NCI-H1436 treated with DMSO at 0.1 percent for 48 hours (cell line): ENCODE measurements at regions not wholly inside any gene's neighbourhood (a gene's known extent, or its start where the extent isn't known, plus 50 kb on each side); places are given as distances from the start of the nearest gene placed in this dataset.
"Not testable (repeated sequence)": the region's sequence is repeated elsewhere in the genome, so short reads cannot be mapped to it uniquely, and the experiment has no call there.

Experiments used
- DNase-seq: peaks from one replicate; lab custom pipeline; 2025; lab: John Stamatoyannopoulos, UW

DNA sequence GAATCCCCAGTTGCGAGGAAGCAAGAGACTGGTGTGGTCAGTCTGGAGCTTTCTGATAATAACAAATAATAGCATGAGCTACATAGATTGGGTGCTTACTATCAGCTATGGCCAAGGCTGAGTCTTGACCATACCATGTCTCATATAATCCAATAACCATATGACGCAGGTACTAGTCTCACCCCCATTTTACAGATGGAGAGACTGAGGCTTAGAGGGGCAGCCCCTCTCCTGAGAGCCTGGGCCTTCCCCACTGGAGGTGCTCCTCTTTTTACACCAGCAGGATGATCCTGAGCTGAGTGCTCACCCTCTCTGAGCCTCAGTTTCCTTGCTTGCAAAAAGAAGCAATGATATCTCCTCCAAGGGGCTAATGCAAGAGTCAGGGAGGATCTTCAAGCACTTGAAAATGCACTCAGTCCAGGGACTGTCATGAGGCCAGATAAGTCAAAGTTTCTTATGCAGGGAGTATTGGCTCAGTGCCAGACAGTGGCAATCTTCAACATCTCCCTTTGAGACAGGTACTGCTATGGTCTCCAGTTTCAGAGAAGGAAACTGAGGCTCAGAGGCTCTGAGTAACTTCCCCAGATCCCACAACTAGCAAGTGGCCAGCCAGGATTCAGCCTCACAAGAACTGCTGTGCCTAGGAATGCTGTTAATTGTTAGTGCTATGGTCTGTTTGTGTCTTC is 149.7 kb downstream of the TFCP2L1 start:
- no peak for DNase-seq

DNA sequence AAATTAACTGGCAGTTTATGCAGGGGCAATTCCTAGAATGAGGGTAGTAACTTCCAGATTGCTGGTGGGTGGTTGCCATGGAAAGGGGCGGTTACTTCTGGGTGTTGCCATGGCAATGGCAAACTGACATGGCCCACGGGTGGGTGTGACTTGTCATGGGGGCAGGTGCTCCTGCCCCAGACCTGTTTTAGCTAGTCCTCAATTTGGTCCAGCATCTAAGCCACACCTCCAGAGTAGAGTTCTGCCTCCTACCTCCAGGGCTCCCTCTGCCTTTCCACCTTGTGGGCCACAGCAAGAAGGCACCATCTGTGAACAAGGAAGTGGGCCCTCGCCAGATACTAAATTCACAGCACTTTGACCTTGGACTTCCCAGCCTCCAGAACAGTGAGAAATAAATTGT is 148.7 kb downstream of the TFCP2L1 start:
- DNase-seq: no peak

DNA sequence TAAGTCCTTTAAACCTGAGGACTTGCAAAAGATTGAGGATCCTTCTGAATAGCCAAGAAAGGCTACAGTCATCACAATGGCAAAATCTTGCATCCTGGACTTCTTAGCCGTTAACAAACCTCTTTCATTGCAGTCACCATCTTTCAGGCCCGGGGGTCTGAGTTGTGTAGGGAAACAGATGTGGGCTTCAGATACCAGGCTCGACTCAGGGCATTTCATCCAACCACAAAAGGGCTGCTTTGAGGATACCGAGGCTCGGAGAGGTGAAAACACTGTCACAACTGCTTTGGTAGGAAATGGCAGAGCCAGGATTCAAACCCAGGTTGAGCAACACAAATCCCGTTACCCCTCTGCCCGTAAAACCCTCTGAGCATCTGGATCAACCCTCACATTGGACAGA is 147.4 kb downstream of the TFCP2L1 start:
- DNase-seq: no peak

- DNase-seq: no peak
Observed at GRCh38 chr2:121140734-121141133, 144.3 kb downstream of the TFCP2L1 start.

DNA sequence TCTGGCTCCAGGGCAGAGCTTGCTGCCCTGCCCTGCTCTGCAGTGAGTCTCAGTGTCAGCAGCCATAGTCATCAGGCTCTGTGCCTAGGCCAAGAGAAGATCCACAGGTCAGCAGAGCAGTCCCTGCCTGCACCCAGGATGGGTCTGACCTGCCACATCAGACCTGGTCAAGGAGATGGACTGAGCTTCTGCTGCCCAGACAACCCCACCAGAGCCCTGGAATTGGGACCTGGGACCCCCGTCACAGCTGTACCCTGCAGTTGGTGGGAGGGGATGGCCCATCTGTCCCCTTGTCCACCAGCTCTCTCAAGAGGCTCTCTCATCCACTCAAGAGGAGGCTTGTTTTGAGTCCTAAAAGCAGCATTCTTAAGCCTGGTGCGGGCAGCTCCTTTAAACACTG is 142.6 kb downstream of the TFCP2L1 start:
- no peak for DNase-seq

DNA sequence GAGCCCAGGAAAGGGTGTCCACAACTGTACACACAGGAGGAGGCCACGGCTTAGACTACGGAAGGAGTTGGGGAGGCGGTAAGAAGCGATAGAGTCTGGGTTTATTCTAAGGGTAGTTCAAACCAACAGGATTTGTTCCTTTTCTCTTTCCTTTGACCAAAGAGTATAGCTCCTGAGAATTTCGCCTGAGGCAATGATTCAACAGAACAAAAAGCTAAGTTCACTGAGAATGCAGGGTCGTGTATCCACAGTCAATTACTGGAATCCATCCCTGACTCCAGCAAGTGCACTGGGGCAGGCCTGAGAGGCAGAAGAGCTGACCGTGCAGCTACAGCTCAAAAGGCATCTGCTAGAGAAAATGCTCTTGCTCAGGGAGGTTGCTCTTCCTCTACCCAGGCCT is 140.9 kb downstream of the TFCP2L1 start:
- no peak for DNase-seq

- no peak for DNase-seq
Observed at GRCh38 chr2:121146630-121147029, 138.4 kb downstream of the TFCP2L1 start.

DNA sequence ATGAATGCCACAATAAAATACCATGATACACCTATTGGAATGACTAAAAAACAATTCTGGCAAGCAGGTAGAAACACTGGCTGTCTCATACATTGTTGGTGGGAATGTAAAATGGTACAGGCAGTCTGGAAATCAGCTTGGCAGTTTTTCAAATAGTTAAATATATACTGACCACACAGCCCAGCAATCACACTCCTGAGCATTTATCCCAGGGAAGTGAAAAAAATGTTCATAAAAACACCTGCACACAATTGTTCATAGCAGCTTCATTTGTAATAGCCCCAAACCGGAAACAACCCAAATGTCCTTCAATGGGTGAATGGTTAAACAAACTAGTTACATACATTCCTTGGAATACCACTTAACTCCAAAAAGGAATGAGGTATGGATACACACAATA is 137.2 kb downstream of the TFCP2L1 start:
- DNase-seq: no peak

- no peak for DNase-seq
Observed at GRCh38 chr2:121148481-121148880, 136.5 kb downstream of the TFCP2L1 start.

GRCh38 chr2:121149384-121149783 is 135.6 kb downstream of the TFCP2L1 start:
- DNase-seq: no peak

DNA sequence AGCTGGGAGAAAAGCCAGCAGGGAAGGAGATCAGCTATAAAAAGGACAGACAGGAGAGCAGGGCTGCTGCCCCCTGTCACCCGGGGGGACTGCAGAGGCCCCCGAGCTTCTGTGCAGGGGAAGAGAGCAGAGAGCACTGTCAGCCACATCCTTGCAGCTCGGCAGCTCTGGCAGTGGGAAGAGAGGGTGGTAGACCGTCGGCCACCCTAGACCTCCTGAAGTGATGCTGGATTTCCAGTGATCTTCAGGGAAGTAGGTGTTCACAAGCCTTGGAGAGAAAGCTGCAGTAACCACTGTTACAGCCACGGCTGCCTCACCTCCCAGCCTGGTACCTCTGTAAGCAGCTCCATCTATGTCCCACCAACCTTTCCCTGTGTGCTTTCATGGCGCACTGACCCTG is 134.9 kb downstream of the TFCP2L1 start:
- no peak for DNase-seq

DNA sequence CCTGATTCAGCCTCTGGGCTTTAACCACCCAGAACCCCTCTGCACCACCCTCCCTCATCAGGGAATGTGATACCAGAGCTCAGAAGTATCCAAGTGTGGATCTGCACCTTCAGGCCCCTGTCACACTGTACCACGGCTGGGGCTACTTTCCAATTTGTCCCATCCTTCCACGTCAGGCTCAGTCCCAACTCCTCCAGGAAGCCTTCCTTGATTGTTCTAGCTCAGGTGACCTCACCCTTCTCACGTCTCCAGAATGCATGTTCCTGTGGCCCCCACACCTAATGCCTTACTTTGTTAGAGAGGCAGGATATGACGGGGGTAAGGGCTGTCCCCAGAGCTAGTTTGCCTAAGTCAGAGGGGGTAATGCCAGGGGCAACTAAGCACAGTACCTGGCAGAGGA is 134.3 kb downstream of the TFCP2L1 start:
- no peak for DNase-seq

- DNase-seq: no peak
Observed at GRCh38 chr2:121151311-121152109, 133.5 kb downstream of the TFCP2L1 start.

GRCh38 chr2:121152861-121153260 is 132.1 kb downstream of the TFCP2L1 start:
- DNase-seq: no peak

DNA sequence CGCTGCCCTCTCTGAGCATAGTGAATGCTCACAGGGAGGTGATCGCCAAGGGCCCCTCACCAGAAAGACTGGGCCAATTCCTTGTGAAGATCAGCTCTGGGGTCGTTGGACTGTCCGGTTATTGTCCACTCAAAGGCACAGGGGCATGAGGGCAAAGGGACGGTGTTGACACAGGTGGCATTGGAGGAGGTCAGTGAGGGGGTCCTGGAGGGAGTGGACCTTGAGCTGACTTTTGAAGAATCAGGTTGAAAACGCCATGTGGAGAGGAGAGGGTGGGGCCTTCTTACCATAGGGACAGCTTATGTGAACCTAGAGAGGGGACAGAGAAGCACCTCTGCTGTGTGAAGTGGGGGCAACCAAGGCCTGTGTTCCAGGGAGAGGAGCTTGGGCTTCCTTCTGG is 131.5 kb downstream of the TFCP2L1 start:
- no peak for DNase-seq

- no peak for DNase-seq
Observed at GRCh38 chr2:121155502-121156056, 129.4 kb downstream of the TFCP2L1 start.

DNA sequence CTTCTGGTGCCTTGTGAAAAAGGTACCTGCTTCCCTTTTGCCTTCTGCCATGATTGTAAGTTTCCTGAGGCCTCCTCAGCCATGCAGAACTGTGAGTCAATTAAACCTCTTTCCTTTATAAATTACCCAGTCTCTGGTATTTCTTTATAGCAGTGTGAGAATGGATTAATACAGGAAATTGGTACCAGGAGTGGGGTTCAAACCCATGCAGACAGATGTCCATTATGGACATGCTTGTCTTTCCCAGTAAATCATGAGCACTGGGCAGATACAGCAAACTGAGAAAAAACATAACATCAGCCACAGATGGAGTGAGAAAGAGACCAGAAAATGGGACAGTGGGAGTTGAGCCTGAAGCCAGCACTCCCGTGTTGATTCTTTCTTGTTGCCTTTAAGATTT is 127.5 kb downstream of the TFCP2L1 start:
- DNase-seq: not testable (repeated sequence)

DNA sequence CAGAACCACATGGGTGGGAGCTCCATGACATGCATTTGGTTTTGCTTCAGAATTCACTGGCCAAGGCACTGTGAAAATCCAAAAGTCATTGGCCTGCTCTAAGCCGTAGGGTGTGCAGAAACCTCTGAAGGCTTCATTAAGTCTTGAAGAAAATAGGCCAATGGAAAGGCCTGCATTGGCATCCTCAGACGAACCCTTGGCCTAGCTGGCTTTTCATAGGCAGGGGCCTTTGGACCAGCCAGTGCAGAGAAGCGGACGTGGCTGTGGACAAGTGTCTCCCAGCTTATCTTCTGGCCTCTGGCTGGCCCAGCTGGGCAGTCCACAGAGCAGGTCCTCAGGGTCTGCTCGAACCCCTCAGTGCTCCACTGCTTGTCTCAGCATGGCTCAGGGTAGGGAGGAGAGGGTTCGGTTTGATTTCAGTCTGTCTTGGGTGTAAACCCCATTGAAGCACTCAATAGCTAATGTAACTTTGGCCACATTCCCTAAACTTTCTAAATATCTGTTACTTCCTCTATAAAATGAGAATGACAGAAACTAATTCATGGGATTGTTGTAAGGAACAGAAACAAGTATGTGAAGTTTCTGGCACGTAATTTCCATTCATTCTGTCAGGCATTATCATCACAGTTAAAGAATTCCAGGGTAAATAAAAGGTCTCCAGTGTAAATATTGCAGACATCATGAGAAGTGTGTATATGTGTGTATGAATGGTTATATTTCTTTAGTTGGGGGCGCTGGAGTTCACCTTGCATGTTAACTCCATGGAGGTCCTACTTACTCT is 125.5 kb downstream of the TFCP2L1 start:
- DNase-seq: no peak

GRCh38 chr2:121160366-121160765 is 124.6 kb downstream of the TFCP2L1 start:
- no peak for DNase-seq

GRCh38 chr2:121161272-121161671 is 123.7 kb downstream of the TFCP2L1 start:
- DNase-seq: no peak

- DNase-seq: no peak
Observed at GRCh38 chr2:121162893-121163292, 122.1 kb downstream of the TFCP2L1 start.

GRCh38 chr2:121164042-121164441 is 121.0 kb downstream of the TFCP2L1 start:
- no peak for DNase-seq
